A673 (cell line): ENCODE measurements at regions not wholly inside any gene's neighbourhood (a gene's known extent, or its start where the extent isn't known, plus 50 kb on each side); places are given as distances from the start of the nearest gene placed in this dataset.

ENCODE experiments used
- EZH2 ChIP-seq: fragments of 200-600 bp; sonication (generic); IDR thresholded peaks from 2 replicates; pipeline ENCODE4 v1.6.1; 2017; ENCODE audit warnings: borderline replicate concordance, low read depth, mild to moderate bottlenecking, mixed read lengths, antibody characterized with exemption, low read length; ENCODE audit not compliant: poor library complexity, severe bottlenecking
- TF ChIP-seq, protein P1 (sequence below): fragments of 300-800, 200-600 bp; sonication (generic); conservative IDR thresholded peaks from 2 replicates; pipeline ENCODE4 v1.5.1; 2017; ENCODE audit warnings: low read depth, mild to moderate bottlenecking, antibody characterized with exemption, low read length, moderate library complexity, mixed read lengths

DNA sequence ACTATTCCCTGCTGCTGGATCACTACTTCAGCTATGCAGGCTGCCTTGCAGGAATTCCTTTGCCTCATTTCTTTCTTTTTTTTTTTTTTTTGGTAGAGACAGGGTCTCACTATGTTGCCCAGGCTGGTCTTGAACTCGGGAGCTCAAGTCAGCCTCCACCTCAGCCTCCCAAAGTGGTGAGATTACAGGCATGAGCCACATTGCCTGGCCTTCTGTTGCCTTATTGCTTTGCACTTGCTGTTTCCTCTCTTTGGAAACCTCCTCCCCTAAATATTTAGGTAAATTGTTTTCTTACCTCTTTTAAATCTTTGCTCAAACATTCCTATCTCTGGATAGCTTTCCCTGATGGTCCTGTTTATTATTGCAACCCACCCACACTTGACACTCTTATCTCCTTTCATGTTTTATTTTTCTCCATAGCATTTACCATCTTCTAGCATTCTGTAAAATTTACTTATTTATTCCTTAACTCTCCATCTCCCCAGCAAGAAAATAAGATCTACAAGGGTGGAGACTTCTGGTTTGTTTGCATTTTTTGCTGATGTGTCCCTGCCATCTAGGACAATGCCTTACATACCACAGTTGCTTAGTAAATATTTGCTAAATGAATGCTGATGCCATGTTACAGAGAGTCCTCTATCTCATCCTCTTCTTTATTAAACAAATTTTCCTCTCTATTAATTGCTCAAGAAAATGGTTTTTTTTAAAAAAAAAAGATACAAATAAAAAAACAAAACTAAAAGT lies 134.8 kb downstream of the P2RY1 start:
- TF ChIP-seq, protein P1, sequence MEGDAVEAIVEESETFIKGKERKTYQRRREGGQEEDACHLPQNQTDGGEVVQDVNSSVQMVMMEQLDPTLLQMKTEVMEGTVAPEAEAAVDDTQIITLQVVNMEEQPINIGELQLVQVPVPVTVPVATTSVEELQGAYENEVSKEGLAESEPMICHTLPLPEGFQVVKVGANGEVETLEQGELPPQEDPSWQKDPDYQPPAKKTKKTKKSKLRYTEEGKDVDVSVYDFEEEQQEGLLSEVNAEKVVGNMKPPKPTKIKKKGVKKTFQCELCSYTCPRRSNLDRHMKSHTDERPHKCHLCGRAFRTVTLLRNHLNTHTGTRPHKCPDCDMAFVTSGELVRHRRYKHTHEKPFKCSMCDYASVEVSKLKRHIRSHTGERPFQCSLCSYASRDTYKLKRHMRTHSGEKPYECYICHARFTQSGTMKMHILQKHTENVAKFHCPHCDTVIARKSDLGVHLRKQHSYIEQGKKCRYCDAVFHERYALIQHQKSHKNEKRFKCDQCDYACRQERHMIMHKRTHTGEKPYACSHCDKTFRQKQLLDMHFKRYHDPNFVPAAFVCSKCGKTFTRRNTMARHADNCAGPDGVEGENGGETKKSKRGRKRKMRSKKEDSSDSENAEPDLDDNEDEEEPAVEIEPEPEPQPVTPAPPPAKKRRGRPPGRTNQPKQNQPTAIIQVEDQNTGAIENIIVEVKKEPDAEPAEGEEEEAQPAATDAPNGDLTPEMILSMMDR, result no peak
- no peak for TF ChIP-seq EZH2
